Vagina (tissue), 2 donors: ENCODE measurements at regions not wholly inside any gene's neighbourhood (a gene's known extent, or its start where the extent isn't known, plus 50 kb on each side); places are given as distances from the start of the nearest gene placed in this dataset.

ENCODE experiments used
- DNase-seq, 2 donors: peaks; one replicate each; pipeline ENCODE4 v3.0.0-alpha.2; 2017; ENCODE audit errors: extremely low spot score in 2 of 2
- H3K27ac ChIP-seq: fragments of 200-600 bp; sonication (generic); one replicate; pipeline ENCODE4 v1.5.1; 2019
- H3K27me3 ChIP-seq: fragments of 200-600 bp; sonication (generic); one replicate; pipeline ENCODE4 v1.5.1; 2019
- H3K36me3 ChIP-seq, 2 donors: fragments of 200-600 bp; sonication (generic); one replicate each; pipeline ENCODE4 v1.5.1; 2017 to 2019
- H3K4me1 ChIP-seq: fragments of 200-600 bp; sonication (generic); one replicate; pipeline ENCODE4 v1.5.1; 2019
- H3K4me3 ChIP-seq, 2 donors: fragments of 200-600 bp; sonication (generic); 1 replicate in 1 of 2; 2 replicates in 1 of 2; pipeline ENCODE4 v1.5.1; 2016 to 2019
- H3K9me3 ChIP-seq: fragments of 200-600 bp; sonication (generic); one replicate; pipeline ENCODE4 v1.5.1; 2019
- POLR2A ChIP-seq, 2 donors: fragments of 450-650 bp; IDR thresholded peaks; one replicate each; pipeline ENCODE4 v1.6.1; 2017; ENCODE audit warnings: antibody characterized with exemption in 2 of 2, mild to moderate bottlenecking in 2 of 2, moderate library complexity in 2 of 2
- POLR2AphosphoS5 ChIP-seq, 2 donors: sonication (generic); formaldehyde crosslinking; IDR thresholded peaks; one replicate each; pipeline ENCODE4 v1.9.0; 2017; ENCODE audit warnings: antibody characterized with exemption in 2 of 2, mild to moderate bottlenecking in 2 of 2, low read depth in 1 of 2; ENCODE audit not compliant: insufficient read depth in 1 of 2
- intact Hi-C: fragments of 100-400 bp; cut with DNase I; formaldehyde crosslinking; loops from one replicate; pipeline ENCODE4 v1.15.1; 2023
- TF ChIP-seq, protein P1 (sequence below), 3 experiments: fragments of 450-650 bp in 2 of 3; fragments of 200-600 bp in 1 of 3; sonication (generic) in 1 of 3; IDR thresholded peaks; one replicate each; pipeline ENCODE4 v1.5.1; 2017 to 2019; ENCODE audit warnings: antibody characterized with exemption in 3 of 3, mild to moderate bottlenecking in 2 of 3, moderate library complexity in 2 of 3

GRCh38 chr12:13835652-13836051, 145.8 kb downstream of the GRIN2B start:
- TF ChIP-seq POLR2A (IDR thresholded peaks at IDR 0.05) = no peak
- TF ChIP-seq, protein P1, sequence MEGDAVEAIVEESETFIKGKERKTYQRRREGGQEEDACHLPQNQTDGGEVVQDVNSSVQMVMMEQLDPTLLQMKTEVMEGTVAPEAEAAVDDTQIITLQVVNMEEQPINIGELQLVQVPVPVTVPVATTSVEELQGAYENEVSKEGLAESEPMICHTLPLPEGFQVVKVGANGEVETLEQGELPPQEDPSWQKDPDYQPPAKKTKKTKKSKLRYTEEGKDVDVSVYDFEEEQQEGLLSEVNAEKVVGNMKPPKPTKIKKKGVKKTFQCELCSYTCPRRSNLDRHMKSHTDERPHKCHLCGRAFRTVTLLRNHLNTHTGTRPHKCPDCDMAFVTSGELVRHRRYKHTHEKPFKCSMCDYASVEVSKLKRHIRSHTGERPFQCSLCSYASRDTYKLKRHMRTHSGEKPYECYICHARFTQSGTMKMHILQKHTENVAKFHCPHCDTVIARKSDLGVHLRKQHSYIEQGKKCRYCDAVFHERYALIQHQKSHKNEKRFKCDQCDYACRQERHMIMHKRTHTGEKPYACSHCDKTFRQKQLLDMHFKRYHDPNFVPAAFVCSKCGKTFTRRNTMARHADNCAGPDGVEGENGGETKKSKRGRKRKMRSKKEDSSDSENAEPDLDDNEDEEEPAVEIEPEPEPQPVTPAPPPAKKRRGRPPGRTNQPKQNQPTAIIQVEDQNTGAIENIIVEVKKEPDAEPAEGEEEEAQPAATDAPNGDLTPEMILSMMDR (IDR thresholded peaks at IDR 0.05) = no peak
- no peak for TF ChIP-seq POLR2AphosphoS5 (IDR thresholded peaks at IDR 0.05; ENCODE audit: insufficient read depth in 1 of 2, low read depth in 1 of 2)
- Histone ChIP-seq H3K27ac (no peak overlapping the region), H3K27me3 (no peaks in the 10 kb centered on the region), H3K36me3 (no peaks in the 10 kb centered on the region), H3K9me3 (no peaks in the 10 kb centered on the region), H3K4me1 (no peaks in the 10 kb centered on the region), H3K4me3 (no peak overlapping the region)
- DNase-seq = no peak
- intact Hi-C loops = no loop called here

DNA sequence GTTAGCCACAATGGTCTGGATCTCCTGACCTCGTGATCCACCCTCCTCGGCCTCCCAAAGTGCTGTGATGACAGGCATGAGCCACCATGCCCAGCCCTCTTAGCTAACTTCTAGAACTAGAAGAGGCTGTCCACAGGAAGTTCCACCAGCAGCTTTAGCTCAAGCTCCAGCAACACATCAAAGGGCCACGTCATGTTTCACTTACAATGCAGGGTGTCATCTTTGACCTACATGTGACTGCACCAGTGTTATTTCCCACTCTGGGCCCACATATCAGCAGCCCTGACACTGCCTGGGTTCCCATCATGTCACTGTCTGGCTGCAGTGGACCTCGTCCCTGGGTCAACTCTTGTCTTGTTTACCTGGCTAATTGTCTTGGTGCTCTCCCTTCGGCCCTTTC, 147.2 kb downstream of the GRIN2B start:
- no peaks in the 10 kb centered on the region for H3K4me1 ChIP-seq
- H3K36me3 ChIP-seq = no peaks in the 10 kb centered on the region
- no peak overlapping the region for H3K4me3 ChIP-seq
- no peaks in the 10 kb centered on the region for H3K9me3 ChIP-seq
- intact Hi-C loops = no loop called here
- TF ChIP-seq POLR2AphosphoS5 (IDR thresholded peaks at IDR 0.05; ENCODE audit: insufficient read depth in 1 of 2, low read depth in 1 of 2) (no peak), POLR2A (IDR thresholded peaks at IDR 0.05) (no peak)
- TF ChIP-seq, protein P1 (IDR thresholded peaks at IDR 0.05) = no peak
- no peak for DNase-seq
- H3K27ac ChIP-seq = no peak overlapping the region
- H3K27me3 ChIP-seq = no peaks in the 10 kb centered on the region

DNA sequence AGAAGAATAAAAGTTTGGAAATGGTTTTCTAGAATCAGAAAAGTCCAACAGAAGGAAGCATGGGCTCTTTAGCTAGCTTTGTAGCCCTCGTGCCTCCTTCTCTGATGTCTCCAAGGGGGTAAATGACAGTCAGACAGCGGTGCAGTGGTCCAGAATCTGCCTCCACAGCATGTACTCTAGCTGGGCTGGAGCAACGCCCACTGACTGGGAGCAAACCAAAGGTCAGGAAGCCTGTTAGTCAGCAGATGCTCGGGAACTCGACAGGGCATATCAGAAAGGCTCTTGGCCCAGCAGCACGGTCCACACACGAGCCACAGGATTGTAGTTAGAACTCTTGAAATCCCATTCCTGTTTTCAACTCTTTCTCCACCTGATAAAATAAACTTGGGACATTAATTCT, 164.3 kb downstream of the GRIN2B start:
- no peak for TF ChIP-seq POLR2A (IDR thresholded peaks at IDR 0.05)
- TF ChIP-seq POLR2AphosphoS5 (IDR thresholded peaks at IDR 0.05; ENCODE audit: insufficient read depth in 1 of 2, low read depth in 1 of 2) = no peak
- TF ChIP-seq, protein P1 (IDR thresholded peaks at IDR 0.05) = no peak
- intact Hi-C loops = loop anchor here (5.0 kb wide), 1 partner anchor 1530 kb away; no protein-coding TSS in a partner anchor

DNA sequence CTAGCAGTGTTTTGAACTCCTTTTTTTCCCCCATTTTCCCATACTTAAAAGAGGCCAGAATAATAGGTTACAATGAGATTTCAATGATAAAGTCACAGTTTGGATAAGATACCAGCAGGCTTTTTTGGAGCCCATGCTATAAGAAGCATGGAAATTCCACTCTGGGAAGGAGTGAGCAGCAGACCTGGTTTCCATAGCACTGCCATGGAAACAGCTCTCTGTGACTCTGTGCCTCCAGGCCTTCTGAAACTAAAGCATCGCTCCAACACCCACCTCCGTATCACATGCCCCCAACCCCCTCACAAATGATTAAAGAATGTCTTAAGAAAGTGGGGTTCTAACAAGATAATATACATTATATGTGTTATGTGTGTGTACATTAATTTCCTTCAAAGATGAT, 165.0 kb downstream of the GRIN2B start:
- H3K27ac ChIP-seq = no peak overlapping the region
- no peak for DNase-seq

More for the DNA sequence above, 164.3 kb downstream of the GRIN2B start:
- Histone ChIP-seq H3K27ac (no peak overlapping the region), H3K4me3 (no peak overlapping the region), H3K4me1 (no peaks in the 10 kb centered on the region), H3K9me3 (no peaks in the 10 kb centered on the region), H3K36me3 (no peaks in the 10 kb centered on the region), H3K27me3 (no peaks in the 10 kb centered on the region)
- DNase-seq = no peak

DNA sequence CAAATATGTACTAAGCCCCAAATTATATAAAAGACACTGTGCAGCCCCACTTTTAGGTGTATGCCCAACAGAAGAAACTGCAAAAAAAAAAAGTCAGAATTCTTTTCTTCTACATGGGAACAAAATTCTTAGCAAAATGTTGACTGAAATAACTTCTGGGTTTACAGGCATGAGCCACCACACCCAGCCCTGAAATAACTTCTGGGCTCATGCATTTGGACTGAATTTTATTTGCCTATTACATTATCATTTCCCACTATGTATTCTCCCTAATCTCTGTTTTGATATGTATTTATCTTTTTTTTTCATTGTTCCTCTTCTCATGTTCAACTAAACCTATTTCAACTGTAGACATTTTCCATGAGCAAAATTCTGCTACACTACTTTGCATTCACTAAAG, 169.2 kb downstream of the GRIN2B start:
- no peaks in the 10 kb centered on the region for H3K27me3 ChIP-seq
- DNase-seq = no peak
- no peaks in the 10 kb centered on the region for H3K9me3 ChIP-seq
- TF ChIP-seq POLR2AphosphoS5 (IDR thresholded peaks at IDR 0.05; ENCODE audit: insufficient read depth in 1 of 2, low read depth in 1 of 2) (no peak), POLR2A (IDR thresholded peaks at IDR 0.05) (no peak)
- TF ChIP-seq, protein P1 (IDR thresholded peaks at IDR 0.05) = no peak
- no peak overlapping the region for H3K4me3 ChIP-seq
- H3K27ac ChIP-seq = no peak overlapping the region
- intact Hi-C loops = no loop called here
- H3K4me1 ChIP-seq = peaks cover 4% of the 10 kb centered on the region
- no peaks in the 10 kb centered on the region for H3K36me3 ChIP-seq

More for the DNA sequence above, 165.0 kb downstream of the GRIN2B start:
- Histone ChIP-seq H3K9me3 (no peaks in the 10 kb centered on the region), H3K4me1 (peaks cover 2% of the 10 kb centered on the region), H3K27me3 (no peaks in the 10 kb centered on the region), H3K4me3 (no peak overlapping the region), H3K36me3 (no peaks in the 10 kb centered on the region)
- TF ChIP-seq, protein P1 (IDR thresholded peaks at IDR 0.05) = no peak
- TF ChIP-seq POLR2AphosphoS5 (IDR thresholded peaks at IDR 0.05; ENCODE audit: insufficient read depth in 1 of 2, low read depth in 1 of 2) = no peak
- no peak for TF ChIP-seq POLR2A (IDR thresholded peaks at IDR 0.05)
- intact Hi-C loops = loop anchor here (5.0 kb wide), 1 partner anchor 1529 kb away; no protein-coding TSS in a partner anchor
